IMR-90 (cell line): ENCODE measurements at regions not wholly inside any gene's neighbourhood (a gene's known extent, or its start where the extent isn't known, plus 50 kb on each side); places are given as distances from the start of the nearest gene placed in this dataset.

Experiments
- ATAC-seq: fragments of 200-7000 bp; cut with Tn5 transposase; 2 replicates; pipeline ENCODE4 v1.9.1; 2020; ENCODE audit warnings: low read depth, mild to moderate bottlenecking, moderate library complexity
- BruUV-seq: library from RNA; stranded (reverse); fragments of 400-500 nt; replicated peaks from 2 replicates; lab custom pipeline; 2021; lab: Mats Ljungman, UMichigan
- CTCF ChIA-PET: fragments of 300-600 bp; formaldehyde crosslinking; extraction: SDS; loops from one replicate; lab custom pipeline; 2021; ENCODE audit warnings: antibody characterized with exemption; lab: Yijun Ruan, JAX
- POLR2A ChIA-PET: fragments of 300-600 bp; sonication (Branson Sonifier 250); formaldehyde crosslinking; loops from one replicate; lab custom pipeline; 2022; ENCODE audit warnings: antibody characterized with exemption; ENCODE audit not compliant: unreplicated experiment; lab: Charles Lee
- DNase-seq: peaks from one replicate; pipeline ENCODE4 v3.0.0; 2013
- H2AFZ ChIP-seq: replicated peaks from 2 replicates; pipeline ENCODE3; 2013; ENCODE audit warnings: low read length, mild to moderate bottlenecking; ENCODE audit not compliant: poor library complexity
- H2AK5ac ChIP-seq: 2 replicates; pipeline ENCODE4 v1.6.1; 2013; ENCODE audit warnings: low read depth, low read length, inconsistent platforms
- H2AK9ac ChIP-seq: replicated peaks from 2 replicates; pipeline ENCODE3; 2013; ENCODE audit warnings: mild to moderate bottlenecking, low read depth, low read length, moderate library complexity; ENCODE audit not compliant: poor library complexity
- H2BK120ac ChIP-seq: 2 replicates; pipeline ENCODE4 v1.6.1; 2013; ENCODE audit warnings: low read depth, low read length, inconsistent platforms
- H2BK15ac ChIP-seq: 3 replicates; pipeline ENCODE4 v1.6.1; 2013; ENCODE audit warnings: low read depth, low read length, inconsistent platforms
- H2BK20ac ChIP-seq: 2 replicates; pipeline ENCODE4 v1.6.1; 2013; ENCODE audit warnings: low read depth, mild to moderate bottlenecking, inconsistent platforms, low read length, moderate library complexity
- H2BK5ac ChIP-seq: 2 replicates; pipeline ENCODE4 v1.6.1; 2013; ENCODE audit warnings: mild to moderate bottlenecking, low read depth, low read length, inconsistent platforms; ENCODE audit not compliant: poor library complexity, severe bottlenecking
- H3K14ac ChIP-seq: replicated peaks from 2 replicates; pipeline ENCODE4 v1.6.1; 2013; ENCODE audit warnings: low read depth, low read length, inconsistent platforms
- H3K18ac ChIP-seq: 2 replicates; pipeline ENCODE4 v1.6.1; 2013; ENCODE audit warnings: low read depth, low read length, control low read depth
- H3K23ac ChIP-seq: 2 replicates; pipeline ENCODE4 v1.6.1; 2013; ENCODE audit warnings: low read depth, low read length, inconsistent platforms
- H3K27ac ChIP-seq: 2 replicates; pipeline ENCODE4 v1.5.1; 2013; ENCODE audit warnings: mild to moderate bottlenecking, control low read depth, low read length; ENCODE audit not compliant: insufficient read depth
- H3K27me3 ChIP-seq: 2 replicates; pipeline ENCODE4 v1.6.1; 2013; ENCODE audit warnings: low read length; ENCODE audit not compliant: control insufficient read depth, insufficient read depth
- H3K36me3 ChIP-seq: 2 replicates; pipeline ENCODE4 v1.6.1; 2013; ENCODE audit warnings: low read length, mixed read lengths; ENCODE audit not compliant: control insufficient read depth, insufficient read depth
- H3K4ac ChIP-seq: 2 replicates; pipeline ENCODE4 v1.6.1; 2013; ENCODE audit warnings: low read depth, low read length, inconsistent platforms
- H3K4me1 ChIP-seq: 2 replicates; pipeline ENCODE4 v1.6.1; 2013; ENCODE audit warnings: low read length, mixed read lengths; ENCODE audit not compliant: control insufficient read depth, insufficient read depth
- H3K4me2 ChIP-seq: 2 replicates; pipeline ENCODE4 v1.6.1; 2013; ENCODE audit warnings: low read depth, mild to moderate bottlenecking, control low read depth, low read length, moderate library complexity
- H3K4me3 ChIP-seq: 2 replicates; pipeline ENCODE4 v1.5.1; 2013; ENCODE audit warnings: low read depth, mild to moderate bottlenecking, control low read depth, low read length, moderate library complexity; ENCODE audit not compliant: insufficient read depth
- H3K56ac ChIP-seq: 2 replicates; pipeline ENCODE4 v1.6.1; 2013; ENCODE audit warnings: low read length, inconsistent platforms; ENCODE audit not compliant: insufficient read depth; ENCODE audit errors: extremely low read depth
- H3K79me1 ChIP-seq, 2 experiments: 2 replicates each; pipeline ENCODE4 v1.6.1; 2013; ENCODE audit warnings: low read length in 2 of 2, inconsistent platforms in 1 of 2, low read depth in 1 of 2
- H3K9ac ChIP-seq: 2 replicates; pipeline ENCODE4 v1.6.1; 2013; ENCODE audit warnings: low read depth, low read length, control low read depth
- H3K9me1 ChIP-seq: 2 replicates; pipeline ENCODE4 v1.6.1; 2013; ENCODE audit warnings: low read length, inconsistent platforms; ENCODE audit not compliant: insufficient read depth
- H3K9me3 ChIP-seq: 2 replicates; pipeline ENCODE4 v1.6.1; 2013; ENCODE audit warnings: low read length; ENCODE audit not compliant: control insufficient read depth, insufficient read depth
- H4K20me1 ChIP-seq: 2 replicates; pipeline ENCODE4 v1.6.1; 2013; ENCODE audit warnings: low read length, inconsistent platforms; ENCODE audit not compliant: insufficient read depth
- H4K5ac ChIP-seq: 2 replicates; pipeline ENCODE4 v1.6.1; 2013; ENCODE audit warnings: mild to moderate bottlenecking, low read depth, low read length, control low read depth
- H4K8ac ChIP-seq, 2 experiments: 2 replicates each; pipeline ENCODE4 v1.6.1; 2013; ENCODE audit warnings: low read depth in 2 of 2, low read length in 2 of 2, control low read depth in 1 of 2, inconsistent platforms in 1 of 2
- H4K91ac ChIP-seq: 2 replicates; pipeline ENCODE4 v1.6.1; 2013; ENCODE audit warnings: low read depth, low read length, inconsistent platforms; ENCODE audit not compliant: insufficient read depth
- BHLHE40 ChIP-seq: fragments of 150-350 bp; IDR thresholded peaks from 2 replicates; pipeline ENCODE4 v1.6.1; 2016; ENCODE audit warnings: mild to moderate bottlenecking, low read depth, low read length
- CEBPB ChIP-seq: IDR thresholded peaks from 2 replicates; pipeline ENCODE4 v1.6.1; 2012; ENCODE audit warnings: low read depth, low read length, improper control_type of control experiment
- CHD1 ChIP-seq: IDR thresholded peaks from 2 replicates; pipeline ENCODE4 v1.6.1; 2012; ENCODE audit warnings: low read depth, low read length, improper control_type of control experiment
- CTCF ChIP-seq: conservative IDR thresholded peaks from 2 replicates; pipeline ENCODE4 v1.5.1; 2012; ENCODE audit warnings: mild to moderate bottlenecking, low read depth, low read length, improper control_type of control experiment
- ELK1 ChIP-seq: fragments of 150-350 bp; IDR thresholded peaks from 2 replicates; pipeline ENCODE4 v1.6.1; 2016; ENCODE audit warnings: low read depth, mild to moderate bottlenecking, low read length, moderate library complexity, borderline replicate concordance
- FOS ChIP-seq: fragments of 150-350 bp; IDR thresholded peaks from 2 replicates; pipeline ENCODE4 v1.6.1; 2016; ENCODE audit warnings: low read depth, low read length
- MAZ ChIP-seq: IDR thresholded peaks from 2 replicates; pipeline ENCODE4 v1.6.1; 2012; ENCODE audit warnings: low read depth, mild to moderate bottlenecking, low read length, improper control_type of control experiment, moderate library complexity, borderline replicate concordance
- MXI1 ChIP-seq: IDR thresholded peaks from 2 replicates; pipeline ENCODE4 v1.6.1; 2012; ENCODE audit warnings: low read depth, mild to moderate bottlenecking, low read length, moderate library complexity, borderline replicate concordance
- RAD21 ChIP-seq: IDR thresholded peaks from 2 replicates; pipeline ENCODE4 v1.6.1; 2012; ENCODE audit warnings: low read length, improper control_type of control experiment
- RCOR1 ChIP-seq: IDR thresholded peaks from 2 replicates; pipeline ENCODE4 v1.6.1; 2012; ENCODE audit warnings: mild to moderate bottlenecking, low read length, improper control_type of control experiment; ENCODE audit not compliant: insufficient replicate concordance
- RFX5 ChIP-seq: IDR thresholded peaks from 2 replicates; pipeline ENCODE4 v1.8.0; 2012; ENCODE audit warnings: low read depth, mild to moderate bottlenecking, low read length, moderate library complexity
- SMC3 ChIP-seq: fragments of 150-350 bp; IDR thresholded peaks from 2 replicates; pipeline ENCODE4 v1.6.1; 2016; ENCODE audit warnings: low read depth, mild to moderate bottlenecking, antibody characterized with exemption, low read length, moderate library complexity
- USF2 ChIP-seq: fragments of 150-350 bp; IDR thresholded peaks from 2 replicates; pipeline ENCODE4 v1.6.1; 2017; ENCODE audit warnings: mild to moderate bottlenecking, antibody characterized with exemption, low read length, low read depth
- WGBS, 2 experiments: methylation state at CpG; one replicate each; pipeline versions ENCODE4 v1.1.5 to v1.1.7; 2013; ENCODE audit warnings: missing lambda C conversion rate in 2 of 2; ENCODE audit not compliant: insufficient read length in 1 of 2; ENCODE audit errors: extremely low coverage in 2 of 2; 5-methylcytosine and 5-hydroxymethylcytosine counted together
- dilution Hi-C: fragments of 300-500 bp; cut with HindIII; formaldehyde crosslinking; loops from one replicate; pipeline ENCODE4 v1.14.3; 2018; ENCODE audit warnings: low sequenced_read_pairs; ENCODE audit not compliant: unreplicated experiment
- in situ Hi-C: fragments of 300-500 bp; cut with MboI; formaldehyde crosslinking; loops from 3 replicates; pipeline ENCODE4 v1.14.3; 2019; ENCODE audit warnings: low sequenced_read_pairs, inconsistent platforms, mixed read lengths
- intact Hi-C: fragments of 100-400 bp; cut with micrococcal nuclease; formaldehyde crosslinking; loops from 2 replicates; pipeline ENCODE4 v1.10.0; 2022

GRCh38 chr6:12233693-12234571 lies 56.2 kb upstream of the EDN1 start:
- peak overlapping the region; percentile 64 for H3K4me2 ChIP-seq
- H3K18ac ChIP-seq, result no peak overlapping the region
- no peak for TF ChIP-seq MXI1
- TF ChIP-seq BHLHE40, result no peak
- peak; percentile 98 for TF ChIP-seq CTCF
- no peak for TF ChIP-seq MAZ
- peak; percentile 53 for TF ChIP-seq CEBPB
- TF ChIP-seq CHD1, result no peak
- peak; percentile 94 for TF ChIP-seq SMC3
- no peak for TF ChIP-seq RCOR1
- TF ChIP-seq FOS, result no peak
- TF ChIP-seq RFX5, result no peak
- TF ChIP-seq RAD21, result peak; percentile 88
- no peak for TF ChIP-seq USF2
- TF ChIP-seq ELK1, result no peak

More at GRCh38 chr6:12233693-12234571, 56.2 kb upstream of the EDN1 start:
- peaks cover 4% of the 10 kb centered on the region for H3K4me1 ChIP-seq
- peak overlapping the region; percentile 17 for H2AFZ ChIP-seq
- no peak overlapping the region for H3K23ac ChIP-seq
- H4K20me1 ChIP-seq, result no peaks in the 10 kb centered on the region
- ChIA-PET POLR2A (interaction anchor here (0.5 to 0.6 kb wide), 2 partner anchors 11 to 40 kb away, joined by 4 to 19 read pairs; no protein-coding TSS in a partner anchor), CTCF (interaction anchor here (0.6 to 1.5 kb wide), 10 partner anchors 10 to 649 kb away, joined by 3 to 10 read pairs (median 4); partner anchors contain the start of gene EDN1)
- intact Hi-C loops, result loop anchor here (1.0 to 5.0 kb wide), 8 partner anchors 55 to 649 kb away; no protein-coding TSS in a partner anchor
- H2BK5ac ChIP-seq, result no peak overlapping the region
- H3K9ac ChIP-seq, result no peak overlapping the region
- H4K5ac ChIP-seq, result no peak overlapping the region
- H4K8ac ChIP-seq, result peak overlapping the region in 1 of 2 experiments; percentile 38; a peak in 1 of 4 replicates
- H3K27ac ChIP-seq, result no peak overlapping the region
- DNase-seq (peak; percentile 84), ATAC-seq (peak; percentile 90)
- H3K79me1 ChIP-seq, result no peaks in the 10 kb centered on the region
- peaks cover 6% of the 10 kb centered on the region for H3K9me1 ChIP-seq
- H2BK20ac ChIP-seq, result peak overlapping the region; percentile 63
- dilution Hi-C loops, result no loop called here
- H3K36me3 ChIP-seq, result no peaks in the 10 kb centered on the region
- peak overlapping the region; percentile 50 for H2BK120ac ChIP-seq
- H2AK9ac ChIP-seq, result no peak overlapping the region
- H4K91ac ChIP-seq, result 0 out of 2 replicates have a peak overlapping the region, but pooled peaks have one; percentile 21
- H2BK15ac ChIP-seq, result no peak overlapping the region; the same call in 2 of the 3 replicates
- no peak overlapping the region for H3K56ac ChIP-seq
- H3K4me3 ChIP-seq, result no peak overlapping the region
- peak overlapping the region; percentile 6; the same call in 1 of the 2 replicates for H2AK5ac ChIP-seq
- BruUV-seq, result no TSS peak
- no peaks in the 10 kb centered on the region for H3K9me3 ChIP-seq
- peak overlapping the region; percentile 32 for H3K14ac ChIP-seq
- no peaks in the 10 kb centered on the region for H3K27me3 ChIP-seq
- in situ Hi-C loops, result loop anchor here (5.0 kb wide), 2 partner anchors 577 to 647 kb away; no protein-coding TSS in a partner anchor
- H3K4ac ChIP-seq, result peak overlapping the region; percentile 59
- WGBS, 2 experiments, result no CpG with 5 or more reads among the region's 4 CpGs
